ENCODE measurements at regions not wholly inside any gene's neighbourhood (a gene's known extent, or its start where the extent isn't known, plus 50 kb on each side); places are given as distances from the start of the nearest gene placed in this dataset.

GRCh38 chr2:43045866-43046265 lies 180.5 kb downstream of the ZFP36L2 start:
- H3K27ac ChIP-seq: peak overlapping the region; percentile 32 to 48
- H3K27me3 ChIP-seq: no peaks in the 10 kb centered on the region
- DNase-seq (ENCODE audit: low spot score): no peak
- no peaks in the 10 kb centered on the region for H3K9me3 ChIP-seq
- TF ChIP-seq CTCF (IDR thresholded peaks at IDR 0.05): no peak
- peaks cover 0 to 34% of the 10 kb centered on the region in 2 donors for H3K4me1 ChIP-seq
- no peak overlapping the region for H3K4me3 ChIP-seq
- H3K36me3 ChIP-seq: no peaks in the 10 kb centered on the region

GRCh38 chr2:43044093-43044681 lies 182.2 kb downstream of the ZFP36L2 start:
- TF ChIP-seq CTCF (IDR thresholded peaks at IDR 0.05): no peak
- H3K36me3 ChIP-seq: no peaks in the 10 kb centered on the region
- H3K4me3 ChIP-seq: no peak overlapping the region

GRCh38 chr2:43043553-43043870 lies 182.9 kb downstream of the ZFP36L2 start:
- H3K27ac ChIP-seq: peak overlapping the region in 1 of 2 donors; percentile 55
- H3K4me1 ChIP-seq: peaks cover 0 to 31% of the 10 kb centered on the region in 2 donors
- TF ChIP-seq CTCF (IDR thresholded peaks at IDR 0.05): no peak
- H3K27me3 ChIP-seq: no peaks in the 10 kb centered on the region
- no peak overlapping the region for H3K4me3 ChIP-seq
- H3K9me3 ChIP-seq: no peaks in the 10 kb centered on the region
- no peaks in the 10 kb centered on the region for H3K36me3 ChIP-seq
- no peak for DNase-seq (ENCODE audit: low spot score)

More at GRCh38 chr2:43044093-43044681, 182.2 kb downstream of the ZFP36L2 start:
- Histone ChIP-seq H3K27ac (peak overlapping the region; percentile 26 to 55), H3K4me1 (peaks cover 0 to 31% of the 10 kb centered on the region in 2 donors), H3K27me3 (no peaks in the 10 kb centered on the region), H3K9me3 (no peaks in the 10 kb centered on the region)
- DNase-seq (ENCODE audit: low spot score): no peak

GRCh38 chr2:43041661-43042360 lies 184.6 kb downstream of the ZFP36L2 start:
- no peak for DNase-seq (ENCODE audit: low spot score)
- no peaks in the 10 kb centered on the region for H3K36me3 ChIP-seq
- peaks cover 0 to 23% of the 10 kb centered on the region in 2 donors for H3K4me1 ChIP-seq
- no peaks in the 10 kb centered on the region for H3K9me3 ChIP-seq
- H3K27me3 ChIP-seq: no peaks in the 10 kb centered on the region
- no peak overlapping the region for H3K27ac ChIP-seq
- no peak for TF ChIP-seq CTCF (IDR thresholded peaks at IDR 0.05)
- H3K4me3 ChIP-seq: no peak overlapping the region

GRCh38 chr2:43041173-43041591 lies 185.2 kb downstream of the ZFP36L2 start:
- no peak overlapping the region for H3K4me3 ChIP-seq
- H3K9me3 ChIP-seq: no peaks in the 10 kb centered on the region
- H3K27me3 ChIP-seq: no peaks in the 10 kb centered on the region
- H3K4me1 ChIP-seq: peaks cover 0 to 17% of the 10 kb centered on the region in 2 donors
- no peak overlapping the region for H3K27ac ChIP-seq
- TF ChIP-seq CTCF (IDR thresholded peaks at IDR 0.05): no peak
- no peak for DNase-seq (ENCODE audit: low spot score)
- H3K36me3 ChIP-seq: no peaks in the 10 kb centered on the region
